Epithelial cell of prostate (primary cell): ENCODE measurements at regions not wholly inside any gene's neighbourhood (a gene's known extent, or its start where the extent isn't known, plus 50 kb on each side); places are given as distances from the start of the nearest gene placed in this dataset.

Experiments
- DNase-seq: peaks from one replicate; pipeline ENCODE4 v3.0.0-alpha.2; 2011; ENCODE audit warnings: low read depth, low spot score
- H3K27ac ChIP-seq: fragments of 450-650 bp; 2 replicates; pipeline ENCODE4 v1.5.1; 2017; ENCODE audit warnings: mild to moderate bottlenecking

DNA sequence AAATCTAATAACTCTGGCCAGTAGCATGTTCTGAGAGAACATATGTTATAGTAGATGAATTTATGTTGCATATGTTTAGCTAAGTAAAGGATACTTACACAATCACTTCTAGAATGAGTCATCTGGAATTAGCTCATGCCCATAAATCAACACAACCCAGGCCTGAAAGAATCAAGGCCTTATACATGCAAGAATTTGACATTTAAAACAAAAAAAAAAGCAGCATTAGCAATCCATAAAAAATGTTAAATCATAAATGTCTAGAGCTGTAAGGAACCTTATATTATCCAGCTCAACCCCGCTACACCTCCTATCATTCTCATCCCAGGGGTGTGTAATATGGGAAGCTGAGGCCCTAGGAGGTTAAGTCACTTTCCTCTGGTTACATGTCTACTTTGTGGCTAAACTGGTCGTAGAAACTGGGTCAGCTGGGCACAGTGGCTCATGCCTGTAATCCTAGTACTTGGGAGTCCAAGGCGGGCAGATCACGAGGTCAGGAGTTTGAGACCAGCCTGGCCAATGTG lies 105.2 kb upstream of the CARMIL1 start:
- peak overlapping the region; percentile 79 for H3K27ac ChIP-seq
- peak; percentile 73 for DNase-seq

- peak overlapping the region; percentile 79 for H3K27ac ChIP-seq
- no peak for DNase-seq
Observed at GRCh38 chr6:25174678-25175077, 104.5 kb upstream of the CARMIL1 start.

DNA sequence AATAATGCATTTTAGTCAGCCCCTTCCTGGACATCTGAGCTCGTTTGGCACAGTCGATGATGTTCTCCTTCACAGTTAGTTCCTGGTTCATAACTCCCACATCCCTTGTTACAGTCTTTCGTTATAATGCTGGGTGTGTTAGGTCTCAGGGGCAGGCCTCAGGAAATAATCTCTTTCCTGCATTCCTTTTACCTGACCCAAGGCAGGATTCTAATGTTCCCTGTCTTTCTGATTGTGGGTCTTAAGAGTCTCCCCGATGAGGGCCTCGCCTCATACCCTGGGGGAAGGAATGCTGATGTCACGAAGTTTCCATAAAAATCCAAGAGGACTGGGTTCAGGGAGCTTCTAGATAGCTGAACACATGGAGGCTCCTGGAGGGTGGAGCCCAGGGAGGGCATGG lies 104.0 kb upstream of the CARMIL1 start:
- peak overlapping the region; percentile 79 for H3K27ac ChIP-seq
- DNase-seq = peak; percentile 24

DNA sequence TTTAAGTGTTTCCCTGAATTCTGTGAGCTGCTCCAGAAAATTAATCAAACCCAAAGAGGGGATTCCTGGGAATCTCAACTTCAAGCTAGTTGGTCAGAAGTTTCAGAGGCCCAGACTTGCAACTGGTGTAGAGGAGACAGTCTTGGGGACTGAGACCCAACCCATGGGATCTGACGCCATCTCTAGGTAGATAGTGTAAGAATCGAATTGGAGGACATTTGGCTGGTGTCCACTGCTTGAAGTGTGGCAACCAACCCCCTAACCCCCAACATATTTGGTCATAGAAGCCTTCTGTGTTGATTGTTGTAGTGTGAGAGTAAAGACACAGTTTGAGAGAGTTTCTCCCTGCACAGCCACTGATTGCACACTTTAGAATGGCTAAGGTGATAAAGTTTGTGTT lies 103.5 kb upstream of the CARMIL1 start:
- DNase-seq = no peak
- H3K27ac ChIP-seq = peak overlapping the region; percentile 79

GRCh38 chr6:25176466-25176865 lies 102.7 kb upstream of the CARMIL1 start:
- DNase-seq = no peak
- peak overlapping the region; percentile 79 for H3K27ac ChIP-seq

- H3K27ac ChIP-seq = no peak overlapping the region
Observed at GRCh38 chr6:25177500-25178028, 101.6 kb upstream of the CARMIL1 start.

DNA sequence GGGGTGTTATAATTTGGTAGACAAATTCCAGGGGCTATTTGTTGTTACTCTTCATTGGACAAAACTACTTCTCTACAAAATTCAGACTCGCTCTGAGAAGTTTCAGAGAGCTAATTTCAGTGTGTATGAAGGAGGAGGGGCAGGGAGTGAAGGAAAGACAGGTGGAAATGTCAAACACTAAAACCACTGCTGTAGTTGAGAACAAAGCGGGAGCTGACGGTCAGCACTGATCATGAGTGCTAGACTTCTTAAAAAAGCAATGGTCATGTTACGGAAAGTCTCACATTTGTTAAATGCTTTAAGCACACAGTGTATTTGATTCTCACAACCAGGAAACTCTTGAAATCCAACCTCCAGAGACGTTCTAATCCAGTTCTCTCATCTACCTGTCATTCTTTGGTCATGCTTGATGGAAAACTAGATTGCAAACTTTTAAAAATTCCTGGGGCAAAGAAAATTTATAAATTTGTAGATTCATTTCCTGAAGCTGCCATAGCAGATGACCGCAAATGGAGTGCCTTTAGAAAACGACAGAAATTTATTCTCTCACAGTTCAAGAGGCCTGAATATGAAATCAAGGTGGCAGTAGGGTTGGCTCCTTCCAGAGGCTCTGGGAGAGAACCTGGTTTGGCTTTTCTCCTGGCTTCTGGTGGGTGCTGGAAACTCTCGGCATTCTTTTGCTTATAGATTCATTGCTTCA lies 100.7 kb upstream of the CARMIL1 start:
- no peak for DNase-seq
- no peak overlapping the region for H3K27ac ChIP-seq

More at GRCh38 chr6:25177500-25178028, 101.6 kb upstream of the CARMIL1 start:
- DNase-seq = no peak

- DNase-seq = no peak
- no peak overlapping the region for H3K27ac ChIP-seq
Observed at GRCh38 chr6:25179051-25179778, 100.0 kb upstream of the CARMIL1 start.

- H3K27ac ChIP-seq = no peak overlapping the region
- DNase-seq = no peak
Observed at GRCh38 chr6:25180630-25181349, 98.4 kb upstream of the CARMIL1 start.

GRCh38 chr6:25181350-25181724 lies 97.8 kb upstream of the CARMIL1 start:
- DNase-seq = no peak
- H3K27ac ChIP-seq = no peak overlapping the region

GRCh38 chr6:25181923-25182322 lies 97.3 kb upstream of the CARMIL1 start:
- no peak for DNase-seq
- no peak overlapping the region for H3K27ac ChIP-seq

- no peak for DNase-seq
Observed at GRCh38 chr6:25186919-25187318, 92.3 kb upstream of the CARMIL1 start.

GRCh38 chr6:25188232-25188631 lies 90.9 kb upstream of the CARMIL1 start:
- no peak for DNase-seq
- no peak overlapping the region for H3K27ac ChIP-seq

More at GRCh38 chr6:25186919-25187318, 92.3 kb upstream of the CARMIL1 start:
- H3K27ac ChIP-seq = no peak overlapping the region

DNA sequence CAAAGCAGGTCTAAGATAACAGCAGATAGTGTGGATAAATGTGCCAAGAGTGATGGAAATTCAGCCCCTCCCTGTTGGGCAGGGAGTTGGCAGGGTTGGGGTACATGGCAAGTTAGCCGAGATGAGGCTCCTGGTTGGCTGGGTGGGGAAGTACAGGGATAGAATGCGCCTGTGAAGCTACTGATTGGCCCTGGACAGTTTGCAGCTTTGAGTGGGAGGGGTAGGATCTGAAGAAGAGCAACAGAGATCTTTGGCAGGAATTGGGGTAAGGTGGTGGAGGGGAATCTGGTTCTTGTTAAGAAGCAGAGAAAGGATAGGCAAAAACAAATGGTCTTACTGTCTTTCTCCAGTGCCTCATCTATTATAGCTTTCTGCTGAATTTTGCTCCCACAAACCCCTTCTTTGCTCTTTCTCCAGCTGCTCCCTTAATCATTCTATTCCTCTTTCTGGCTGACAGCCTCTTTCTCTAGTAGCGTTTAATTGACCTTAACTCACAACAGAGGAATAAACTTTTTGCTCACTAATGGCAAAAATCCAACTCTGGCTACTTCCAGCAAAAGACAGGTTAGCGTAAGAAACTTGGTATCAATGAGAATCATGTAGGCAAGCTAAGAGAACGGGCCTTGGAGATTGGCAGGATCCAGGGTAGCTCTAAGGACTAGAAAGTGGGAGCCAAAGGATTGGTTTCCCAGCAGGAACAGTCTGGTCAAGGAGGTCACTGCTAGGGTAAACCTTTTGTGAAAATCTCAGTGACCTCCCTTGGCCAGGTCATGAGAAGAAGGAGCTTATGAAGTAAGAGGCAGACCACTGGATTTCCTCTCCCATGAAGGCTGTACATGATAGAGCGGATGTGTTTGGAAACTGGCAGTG lies 86.3 kb upstream of the CARMIL1 start:
- no peak for DNase-seq
- peak overlapping the region; percentile 45 for H3K27ac ChIP-seq

DNA sequence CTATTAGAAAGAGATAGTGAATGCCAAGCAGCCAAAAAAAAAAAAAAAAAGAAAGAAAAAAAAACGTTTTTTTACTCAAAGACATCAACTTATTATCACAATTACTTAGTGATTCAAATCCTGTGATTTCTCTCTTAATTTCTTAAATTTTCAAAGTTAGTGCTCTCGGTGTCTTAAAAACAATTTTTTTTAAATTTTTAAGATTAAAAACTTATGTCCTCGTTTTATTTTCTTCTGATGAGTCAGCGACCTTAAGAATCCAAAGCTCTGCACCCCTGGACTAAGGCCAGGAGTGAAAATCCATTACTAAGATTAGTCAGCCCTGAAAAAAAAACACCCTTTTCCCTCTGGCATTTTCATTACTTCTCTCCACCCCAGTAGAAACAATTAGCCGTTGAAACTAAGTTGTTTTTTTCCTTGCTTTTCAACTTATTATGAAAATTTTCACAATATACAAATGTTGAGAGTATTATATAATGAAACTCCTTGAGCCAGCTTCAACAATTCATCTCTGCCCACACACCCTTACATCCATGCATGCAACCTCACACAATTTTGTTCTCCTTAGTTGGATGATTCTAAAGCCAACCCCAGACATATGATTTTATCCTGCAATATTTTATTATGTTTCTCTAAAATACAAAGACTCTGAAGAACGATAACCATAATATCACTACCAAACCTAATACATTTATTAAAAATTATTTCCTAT lies 85.6 kb upstream of the CARMIL1 start:
- DNase-seq = peak; percentile 54

DNA sequence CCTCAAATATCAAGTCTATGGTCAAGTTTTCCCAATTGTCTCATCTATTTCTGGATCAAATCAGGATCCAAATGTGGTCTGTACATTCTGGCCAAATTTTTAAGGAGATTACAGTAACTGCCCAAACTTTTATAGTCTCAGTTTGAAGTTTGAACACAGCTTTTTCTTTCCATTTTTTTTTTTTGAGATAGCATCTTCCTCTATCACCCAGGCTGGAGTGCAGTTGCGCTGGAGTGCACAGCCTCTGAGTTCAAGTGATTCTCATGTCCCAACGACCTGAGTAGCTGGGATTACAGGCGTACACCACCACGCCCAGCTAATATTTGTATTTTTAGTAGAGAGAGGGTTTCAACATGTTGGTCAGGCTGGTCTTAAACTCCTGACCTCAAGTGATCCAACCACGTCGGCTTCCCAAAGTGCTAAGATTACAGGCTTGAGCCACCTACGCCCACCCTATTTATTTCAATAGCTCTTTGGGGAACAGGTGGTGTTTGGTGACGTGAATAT lies 84.9 kb upstream of the CARMIL1 start:
- no peak for DNase-seq
- no peak overlapping the region for H3K27ac ChIP-seq

More for the DNA sequence above, 85.6 kb upstream of the CARMIL1 start:
- H3K27ac ChIP-seq = peak overlapping the region; percentile 45

GRCh38 chr6:25196464-25196863 lies 82.7 kb upstream of the CARMIL1 start:
- DNase-seq = no peak
- H3K27ac ChIP-seq = no peak overlapping the region

DNA sequence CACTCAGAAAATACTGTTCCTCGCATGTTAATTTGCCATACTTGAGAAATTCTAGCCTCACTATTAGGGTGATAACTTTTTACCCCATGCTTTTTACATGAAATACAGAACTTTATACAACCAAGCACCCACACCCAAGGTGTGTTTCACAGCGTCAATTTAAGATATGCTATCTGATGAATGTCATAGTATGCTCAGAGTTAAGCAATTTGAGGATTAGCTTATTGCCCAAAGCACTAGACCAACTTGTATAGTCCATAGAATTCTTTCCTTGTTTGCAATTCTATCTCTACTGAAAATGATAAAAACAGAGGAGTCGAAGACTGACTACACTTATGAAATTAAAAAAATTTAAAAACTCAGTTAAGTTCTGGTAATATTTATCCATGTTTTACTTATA lies 82.1 kb upstream of the CARMIL1 start:
- H3K27ac ChIP-seq = no peak overlapping the region
- no peak for DNase-seq

DNA sequence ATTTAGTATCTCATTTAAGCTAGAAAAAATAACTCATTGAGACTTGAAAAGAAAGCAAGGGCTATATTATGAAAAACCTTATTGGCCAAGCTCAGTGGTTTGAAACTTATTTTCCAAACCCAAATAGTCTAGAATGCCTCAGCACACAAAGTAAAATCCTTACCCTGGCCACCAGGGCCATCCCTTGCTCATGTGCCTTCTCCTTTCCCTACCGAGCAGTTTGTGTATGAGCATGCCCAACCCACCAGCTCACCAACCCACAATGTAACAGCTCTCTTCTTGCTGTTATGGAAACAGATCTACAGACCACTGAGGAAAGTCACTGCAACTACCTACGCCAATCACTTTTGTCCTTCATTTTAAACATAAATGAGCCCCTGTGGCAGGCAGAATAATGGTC lies 79.6 kb upstream of the CARMIL1 start:
- DNase-seq = no peak
- no peak overlapping the region for H3K27ac ChIP-seq
